ENCODE measurements at regions not wholly inside any gene's neighbourhood (a gene's known extent, or its start where the extent isn't known, plus 50 kb on each side); places are given as distances from the start of the nearest gene placed in this dataset.

DNA sequence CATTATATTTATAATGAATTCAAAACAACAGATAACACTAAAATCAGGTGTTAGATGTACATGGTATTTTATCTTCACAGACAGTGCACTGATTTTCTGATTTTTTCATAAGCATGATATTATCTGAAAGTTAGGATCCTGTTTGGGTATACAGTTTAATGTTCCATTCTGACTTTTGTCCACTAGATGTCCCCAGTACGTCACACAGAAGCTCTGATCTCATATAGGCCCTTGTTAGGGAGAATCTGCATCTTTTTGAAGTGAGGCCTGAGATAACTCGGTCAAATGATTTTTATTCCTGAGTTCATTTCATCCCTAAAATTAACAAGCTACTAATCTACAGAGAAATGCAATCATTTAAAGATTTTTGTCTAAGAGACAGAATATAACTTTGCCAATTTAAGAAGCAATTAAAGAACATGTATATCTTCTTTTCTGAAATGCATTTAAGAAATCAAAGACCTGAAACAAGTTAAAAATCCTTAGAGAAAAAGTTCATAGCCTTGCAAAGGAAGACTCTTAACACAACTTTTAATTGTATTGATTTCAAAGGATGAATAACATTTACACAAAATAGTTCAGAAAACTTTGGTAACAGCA, 72.0 kb upstream of the TES start:
- TF ChIP-seq CTCF (IDR thresholded peaks at IDR 0.05) (peak in 5 of 6 experiments; percentile 65 to 88 (median 83)), POLR2A (IDR thresholded peaks at IDR 0.05) (no peak)
